ENCODE measurements at regions not wholly inside any gene's neighbourhood (a gene's known extent, or its start where the extent isn't known, plus 50 kb on each side); places are given as distances from the start of the nearest gene placed in this dataset.

DNA sequence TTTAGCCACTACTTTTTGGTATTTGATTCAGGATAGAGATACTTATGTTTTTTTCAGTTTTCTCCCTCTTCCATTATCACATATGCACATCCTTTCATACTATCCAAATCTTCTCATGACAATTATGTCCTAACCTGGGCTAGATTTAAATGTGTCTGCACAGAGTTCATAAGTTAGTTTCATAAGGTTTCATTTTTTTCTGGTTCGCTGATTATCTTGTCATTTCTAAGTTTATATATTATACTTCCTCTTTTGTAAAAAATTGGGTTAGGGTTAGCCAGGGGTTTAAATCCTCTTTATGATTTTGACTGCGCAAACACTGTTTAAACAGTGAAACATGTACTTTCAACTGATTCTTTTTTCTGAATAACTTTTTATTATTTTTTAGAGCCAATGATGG is 148.6 kb downstream of the SST start:
- H3K36me3 Mint-ChIP-seq, result no peaks in the 10 kb centered on the region
- Histone ChIP-seq H3K4me1 (ENCODE audit: insufficient read depth, low read length) (no peaks in the 10 kb centered on the region), H3K36me3 (ENCODE audit: insufficient read depth, low read length) (no peaks in the 10 kb centered on the region), H3K4me3 (ENCODE audit: low read length in 2 of 2) (no peak overlapping the region), H3K27ac (ENCODE audit: low read depth, low read length) (no peak overlapping the region), H3K27me3 (ENCODE audit: insufficient read depth, low read length) (no peaks in the 10 kb centered on the region), H3K9me3 (ENCODE audit: control insufficient read depth in 1 of 2, low read length in 2 of 2) (no peaks in the 10 kb centered on the region)
- H3K27ac Mint-ChIP-seq, result no peak overlapping the region
- peaks cover 0 to 2% (median 0%) of the 10 kb centered on the region in 8 donors for H3K9me3 Mint-ChIP-seq
- POLR2A ChIA-PET (ENCODE audit: partially characterized antibody), result interaction anchor here (0.7 kb wide), 1 partner anchor 10 kb away, joined by 3 read pairs; no protein-coding TSS in a partner anchor
- CTCF ChIA-PET (ENCODE audit: partially characterized antibody), result no interaction called here
- no peak overlapping the region for H3K4me3 Mint-ChIP-seq
- intact Hi-C loops (cut with micrococcal nuclease), result no loop called here
- peaks cover 6 to 8% of the 10 kb centered on the region in 2 donors for H3K27me3 Mint-ChIP-seq
- no peaks in the 10 kb centered on the region for H3K4me1 Mint-ChIP-seq
- DNase-seq, result no peak

DNA sequence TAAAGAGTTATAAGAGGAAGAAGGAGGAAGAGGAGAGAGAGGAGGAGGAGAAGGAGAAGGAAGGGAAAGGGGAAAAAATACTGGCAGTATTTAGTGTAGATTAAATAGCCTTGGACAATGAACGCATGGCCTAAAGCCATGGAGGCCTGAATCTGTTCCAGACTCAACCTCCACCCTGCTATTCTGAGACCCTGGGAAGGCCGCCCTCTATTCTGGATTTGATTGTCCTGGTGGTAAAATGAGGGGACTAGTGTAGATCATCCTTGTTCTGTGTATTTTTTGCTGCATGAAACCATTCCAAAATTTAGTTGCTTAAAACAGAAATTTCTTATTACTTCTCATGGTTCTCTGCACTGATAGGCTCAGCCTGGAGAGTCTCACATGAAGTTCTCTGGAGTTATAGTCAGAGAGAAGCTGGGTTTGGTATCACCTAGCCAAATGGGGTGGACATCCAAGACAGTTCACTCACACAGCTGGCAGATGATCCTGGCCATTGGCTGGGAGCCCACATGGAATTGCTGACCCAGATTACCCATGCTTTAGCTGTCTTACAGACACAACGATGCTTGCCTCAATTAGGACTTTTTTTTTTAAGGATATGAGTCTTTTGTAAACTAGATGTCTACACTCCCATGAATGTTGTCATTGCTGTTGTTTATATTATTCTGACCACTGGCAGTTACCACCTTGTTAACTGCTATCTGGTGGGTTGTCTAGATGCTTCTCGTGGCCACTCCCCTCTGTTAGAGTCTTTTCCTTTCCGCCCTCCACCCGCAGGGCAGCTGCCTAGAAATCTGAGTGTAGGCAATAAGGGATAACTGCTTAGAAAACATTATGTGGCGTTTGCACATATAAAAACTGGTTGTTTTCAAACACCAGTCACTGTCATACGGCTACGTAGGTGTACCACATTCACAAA is 149.9 kb downstream of the SST start:
- Histone ChIP-seq H3K27me3 (ENCODE audit: insufficient read depth, low read length) (no peaks in the 10 kb centered on the region), H3K27ac (ENCODE audit: low read depth, low read length) (no peak overlapping the region), H3K36me3 (ENCODE audit: insufficient read depth, low read length) (no peaks in the 10 kb centered on the region), H3K4me3 (ENCODE audit: low read length in 2 of 2) (no peak overlapping the region), H3K9me3 (ENCODE audit: control insufficient read depth in 1 of 2, low read length in 2 of 2) (no peaks in the 10 kb centered on the region), H3K4me1 (ENCODE audit: insufficient read depth, low read length) (no peaks in the 10 kb centered on the region)
- H3K36me3 Mint-ChIP-seq, result no peaks in the 10 kb centered on the region
- H3K27ac Mint-ChIP-seq, result no peak overlapping the region
- ChIA-PET CTCF (ENCODE audit: partially characterized antibody) (no interaction called here), POLR2A (ENCODE audit: partially characterized antibody) (no interaction called here)
- intact Hi-C loops (cut with micrococcal nuclease), result no loop called here
- H3K9me3 Mint-ChIP-seq, result peaks cover 0 to 2% (median 0%) of the 10 kb centered on the region in 8 donors
- H3K4me1 Mint-ChIP-seq, result no peaks in the 10 kb centered on the region
- H3K4me3 Mint-ChIP-seq, result no peak overlapping the region
- no peak for DNase-seq
- peaks cover 5 to 7% of the 10 kb centered on the region in 2 donors for H3K27me3 Mint-ChIP-seq

DNA sequence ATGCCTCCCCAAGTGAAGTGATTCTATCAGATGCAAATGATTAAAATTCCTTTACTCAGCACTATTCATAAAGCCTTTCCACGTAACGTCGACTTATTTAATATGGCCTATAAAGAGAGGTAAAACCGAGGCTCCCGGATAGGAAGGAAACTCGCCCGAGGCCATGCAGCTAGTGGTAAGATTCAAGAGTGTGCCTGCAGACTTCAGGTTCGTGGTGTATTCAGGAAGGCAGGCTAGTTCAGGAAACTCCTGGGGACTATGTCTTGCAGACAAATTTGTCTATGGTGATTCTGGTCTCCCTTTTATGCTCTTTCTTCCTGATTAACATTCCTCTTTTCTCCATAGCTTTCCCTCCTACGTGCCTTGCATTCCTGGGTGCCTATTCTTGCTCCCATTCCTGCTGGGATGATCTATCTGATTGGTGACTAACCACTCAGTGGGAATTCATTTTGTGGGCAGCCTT is 150.7 kb downstream of the SST start:
- CTCF ChIA-PET (ENCODE audit: partially characterized antibody), result no interaction called here
- Mint-ChIP-seq H3K36me3 (no peaks in the 10 kb centered on the region), H3K9me3 (peaks cover 0 to under 1% (median 0%) of the 10 kb centered on the region in 8 donors)

DNA sequence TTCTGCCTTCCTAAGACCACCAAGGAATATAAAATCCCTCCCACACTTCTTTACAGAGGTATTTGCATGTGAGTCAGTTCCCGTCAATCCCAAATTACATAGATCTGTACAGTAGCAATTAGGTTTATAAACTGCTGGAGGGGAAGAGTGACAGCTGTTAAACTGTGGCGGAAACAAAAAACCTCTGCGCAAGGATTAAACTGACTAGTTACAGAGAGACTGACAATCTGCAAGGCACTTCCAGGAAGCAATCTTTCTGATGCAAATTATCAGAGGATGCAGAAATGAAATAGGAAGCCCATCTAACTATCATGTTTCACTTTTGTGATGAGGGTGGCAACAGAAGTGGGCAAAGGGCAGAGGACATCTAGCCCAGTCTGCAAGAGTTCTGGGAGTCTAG is 150.4 kb downstream of the RTP4 start:
- Histone ChIP-seq H3K4me3 (ENCODE audit: low read length in 2 of 2) (no peak overlapping the region), H3K9me3 (ENCODE audit: control insufficient read depth in 1 of 2, low read length in 2 of 2) (no peaks in the 10 kb centered on the region), H3K27me3 (ENCODE audit: insufficient read depth, low read length) (no peaks in the 10 kb centered on the region), H3K4me1 (ENCODE audit: insufficient read depth, low read length) (no peaks in the 10 kb centered on the region), H3K36me3 (ENCODE audit: insufficient read depth, low read length) (no peaks in the 10 kb centered on the region), H3K27ac (ENCODE audit: low read depth, low read length) (no peak overlapping the region)
- no peak overlapping the region for H3K27ac Mint-ChIP-seq
- ChIA-PET CTCF (ENCODE audit: partially characterized antibody) (no interaction called here), POLR2A (ENCODE audit: partially characterized antibody) (no interaction called here)
- peaks cover 3 to 11% of the 10 kb centered on the region in 2 donors for H3K27me3 Mint-ChIP-seq
- intact Hi-C loops (cut with micrococcal nuclease), result no loop called here
- H3K36me3 Mint-ChIP-seq, result no peaks in the 10 kb centered on the region
- no peak overlapping the region for H3K4me3 Mint-ChIP-seq
- no peak for DNase-seq
- H3K4me1 Mint-ChIP-seq, result no peaks in the 10 kb centered on the region
- no peaks in the 10 kb centered on the region for H3K9me3 Mint-ChIP-seq

More for the DNA sequence above, 150.7 kb downstream of the SST start:
- Histone ChIP-seq H3K4me3 (ENCODE audit: low read length in 2 of 2) (no peak overlapping the region), H3K4me1 (ENCODE audit: insufficient read depth, low read length) (no peaks in the 10 kb centered on the region), H3K9me3 (ENCODE audit: control insufficient read depth in 1 of 2, low read length in 2 of 2) (no peaks in the 10 kb centered on the region), H3K27ac (ENCODE audit: low read depth, low read length) (no peak overlapping the region), H3K27me3 (ENCODE audit: insufficient read depth, low read length) (no peaks in the 10 kb centered on the region), H3K36me3 (ENCODE audit: insufficient read depth, low read length) (no peaks in the 10 kb centered on the region)
- Mint-ChIP-seq H3K27me3 (peaks cover 4 to 11% of the 10 kb centered on the region in 2 donors), H3K27ac (no peak overlapping the region), H3K4me1 (no peaks in the 10 kb centered on the region), H3K4me3 (no peak overlapping the region)
- no peak for DNase-seq
- intact Hi-C loops (cut with micrococcal nuclease), result no loop called here
- POLR2A ChIA-PET (ENCODE audit: partially characterized antibody), result no interaction called here

DNA sequence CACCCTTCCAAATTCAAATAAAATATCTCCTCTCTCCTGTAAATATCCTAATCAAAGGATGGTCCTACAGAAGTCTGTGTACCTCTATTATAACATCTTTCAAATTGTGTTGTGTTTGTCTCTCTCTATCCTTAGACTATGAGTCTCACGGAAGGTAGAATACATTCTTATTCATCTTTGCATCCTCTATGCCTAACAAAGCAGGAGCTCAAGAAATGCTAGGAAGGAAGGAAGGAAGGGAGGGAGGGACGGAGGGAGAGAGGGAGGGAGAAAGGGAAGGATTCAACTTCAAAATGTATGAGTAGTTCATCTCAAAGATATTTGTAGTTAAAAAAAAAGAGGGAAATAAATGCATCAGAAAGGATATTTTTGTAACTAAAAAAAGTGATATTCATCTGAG is 150.0 kb downstream of the RTP4 start:
- H3K27me3 ChIP-seq (ENCODE audit: insufficient read depth, low read length), result no peaks in the 10 kb centered on the region

DNA sequence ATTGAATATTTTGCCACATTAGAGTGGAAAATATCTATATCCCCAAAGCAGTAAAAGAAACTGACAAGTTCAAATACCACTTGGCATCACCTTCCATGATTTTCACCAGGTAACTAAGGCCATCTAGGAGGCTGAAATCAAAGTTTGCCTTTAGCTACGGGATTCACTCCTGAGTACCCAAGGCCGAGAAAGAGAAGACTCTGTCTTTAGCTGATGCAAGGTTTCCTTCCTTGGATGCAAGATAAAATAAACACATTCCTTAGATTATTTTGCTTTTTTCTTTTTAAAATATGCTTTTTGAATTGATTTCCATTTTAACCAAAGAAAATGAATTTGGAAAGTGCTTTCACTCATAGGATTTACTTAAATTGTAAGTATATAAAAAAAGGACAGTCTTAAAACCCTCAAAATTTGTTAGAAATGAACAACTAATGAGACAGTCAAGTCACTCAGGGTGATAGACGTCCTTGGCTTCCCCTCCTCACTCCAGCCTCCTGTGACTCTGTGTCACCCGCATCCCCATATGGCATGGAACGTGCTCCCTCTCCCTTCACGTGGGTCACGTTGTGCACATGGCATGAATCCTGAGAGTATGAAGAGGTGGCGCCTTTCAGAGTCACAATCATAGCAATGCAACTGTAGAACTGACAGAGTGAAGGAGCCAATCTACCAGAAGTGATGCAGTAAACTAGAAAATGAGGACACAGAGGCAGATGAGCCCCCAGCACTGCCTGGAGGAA is 148.4 kb downstream of the RTP4 start:
- Mint-ChIP-seq H3K36me3 (no peaks in the 10 kb centered on the region), H3K27me3 (peaks cover 3 to 11% of the 10 kb centered on the region in 2 donors), H3K9me3 (peaks cover 0 to 9% (median 4%) of the 10 kb centered on the region in 8 donors), H3K4me1 (no peaks in the 10 kb centered on the region), H3K4me3 (no peak overlapping the region), H3K27ac (no peak overlapping the region)
- Histone ChIP-seq H3K36me3 (ENCODE audit: insufficient read depth, low read length) (no peaks in the 10 kb centered on the region), H3K9me3 (ENCODE audit: control insufficient read depth in 1 of 2, low read length in 2 of 2) (no peaks in the 10 kb centered on the region), H3K27ac (ENCODE audit: low read depth, low read length) (no peak overlapping the region), H3K4me1 (ENCODE audit: insufficient read depth, low read length) (no peaks in the 10 kb centered on the region), H3K27me3 (ENCODE audit: insufficient read depth, low read length) (no peaks in the 10 kb centered on the region), H3K4me3 (ENCODE audit: low read length in 2 of 2) (no peak overlapping the region)
- no peak for DNase-seq
- POLR2A ChIA-PET (ENCODE audit: partially characterized antibody), result no interaction called here
- intact Hi-C loops (cut with micrococcal nuclease), result no loop called here
- CTCF ChIA-PET (ENCODE audit: partially characterized antibody), result no interaction called here

More for the DNA sequence above, 150.0 kb downstream of the RTP4 start:
- CTCF ChIA-PET (ENCODE audit: partially characterized antibody), result no interaction called here
- Histone ChIP-seq H3K36me3 (ENCODE audit: insufficient read depth, low read length) (no peaks in the 10 kb centered on the region), H3K4me3 (ENCODE audit: low read length in 2 of 2) (no peak overlapping the region), H3K27ac (ENCODE audit: low read depth, low read length) (no peak overlapping the region), H3K9me3 (ENCODE audit: control insufficient read depth in 1 of 2, low read length in 2 of 2) (no peaks in the 10 kb centered on the region), H3K4me1 (ENCODE audit: insufficient read depth, low read length) (no peaks in the 10 kb centered on the region)
- Mint-ChIP-seq H3K27ac (no peak overlapping the region), H3K36me3 (no peaks in the 10 kb centered on the region), H3K9me3 (no peaks in the 10 kb centered on the region), H3K4me3 (no peak overlapping the region), H3K4me1 (no peaks in the 10 kb centered on the region), H3K27me3 (peaks cover 3 to 11% of the 10 kb centered on the region in 2 donors)
- intact Hi-C loops (cut with micrococcal nuclease), result no loop called here
- POLR2A ChIA-PET (ENCODE audit: partially characterized antibody), result no interaction called here
- DNase-seq, result no peak

DNA sequence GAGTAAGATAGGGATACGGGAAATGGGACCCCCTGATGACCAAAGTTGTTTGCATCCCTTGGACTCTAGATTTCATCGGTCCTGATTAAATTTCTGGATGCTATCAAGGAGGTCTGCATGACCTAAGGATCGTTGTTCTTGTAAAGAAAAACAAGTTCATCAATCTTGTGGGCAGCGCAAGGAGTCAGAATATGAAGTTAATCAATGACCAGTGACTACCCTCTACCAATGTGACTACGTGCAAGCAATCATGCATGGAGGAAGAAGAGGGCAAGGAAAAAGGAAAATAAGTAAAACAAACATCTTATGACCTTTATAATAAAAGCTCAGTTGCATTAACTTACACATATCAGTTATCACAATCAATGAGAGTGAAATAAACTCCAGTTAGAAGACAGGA is 139.7 kb downstream of the RTP4 start:
- no peaks in the 10 kb centered on the region for H3K36me3 ChIP-seq (ENCODE audit: insufficient read depth, low read length)
- no peak for DNase-seq
- H3K4me3 ChIP-seq (ENCODE audit: low read length in 2 of 2), result no peak overlapping the region
- H3K27ac Mint-ChIP-seq, result no peak overlapping the region
- H3K4me3 Mint-ChIP-seq, result no peak overlapping the region
- peaks cover 2 to 4% of the 10 kb centered on the region in 2 donors for H3K27me3 Mint-ChIP-seq
- CTCF ChIA-PET (ENCODE audit: partially characterized antibody), result no interaction called here
- no peaks in the 10 kb centered on the region for H3K4me1 ChIP-seq (ENCODE audit: insufficient read depth, low read length)
- no peak overlapping the region for H3K27ac ChIP-seq (ENCODE audit: low read depth, low read length)
- peaks cover 2 to 13% (median 5%) of the 10 kb centered on the region in 8 donors for H3K9me3 Mint-ChIP-seq
- no peaks in the 10 kb centered on the region for H3K27me3 ChIP-seq (ENCODE audit: insufficient read depth, low read length)
- H3K4me1 Mint-ChIP-seq, result no peaks in the 10 kb centered on the region
- H3K36me3 Mint-ChIP-seq, result no peaks in the 10 kb centered on the region
- H3K9me3 ChIP-seq (ENCODE audit: control insufficient read depth in 1 of 2, low read length in 2 of 2), result no peaks in the 10 kb centered on the region
- POLR2A ChIA-PET (ENCODE audit: partially characterized antibody), result no interaction called here
- intact Hi-C loops (cut with micrococcal nuclease), result no loop called here
